ENCODE measurements at regions not wholly inside any gene's neighbourhood (a gene's known extent, or its start where the extent isn't known, plus 50 kb on each side); places are given as distances from the start of the nearest gene placed in this dataset.

GRCh38 chr1:38551318-38552307, 308.0 kb downstream of the RRAGC start:
- DNase-seq (ENCODE audit: low spot score) (no peak), ATAC-seq (no peak)
- Histone ChIP-seq H3K4me2 (no peak overlapping the region), H3K4me3 (no peak overlapping the region), H3K27ac (ENCODE audit: low read depth) (no peak overlapping the region), H3K36me3 (ENCODE audit: insufficient read depth) (no peaks in the 10 kb centered on the region), H2AFZ (no peak overlapping the region), H3K27me3 (ENCODE audit: insufficient read depth) (no peaks in the 10 kb centered on the region), H4K20me1 (replicated peaks; ENCODE audit: insufficient read depth) (no peaks in the 10 kb centered on the region), H3K9me2 (ENCODE audit: insufficient read depth) (peaks cover 6% of the 10 kb centered on the region; the same call in 1 of the 2 replicates), H3K4me1 (ENCODE audit: insufficient read depth) (no peaks in the 10 kb centered on the region), H3F3A (replicated peaks; ENCODE audit: low read depth) (no peaks in the 10 kb centered on the region), H3K79me2 (replicated peaks; ENCODE audit: insufficient read depth) (no peaks in the 10 kb centered on the region)
- TF ChIP-seq ETS1 (IDR thresholded peaks at IDR 0.05), result no peak
- TF ChIP-seq NANOG (IDR thresholded peaks at IDR 0.05; ENCODE audit: borderline replicate concordance), result no peak
- no peak for TF ChIP-seq JUNB (IDR thresholded peaks at IDR 0.05; ENCODE audit: unreplicated experiment)
- no peak for TF ChIP-seq ZNF331 (CRISPR knock-in tag; IDR thresholded peaks at IDR 0.05; ENCODE audit: low read depth)
- TF ChIP-seq EZH2 (IDR thresholded peaks at IDR 0.05; ENCODE audit: low read depth, unreplicated experiment), result no peak
- no peak for TF ChIP-seq EZH2phosphoT487 (IDR thresholded peaks at IDR 0.05; ENCODE audit: unreplicated experiment)
- TF ChIP-seq REST (IDR thresholded peaks at IDR 0.05; ENCODE audit: unreplicated experiment), result no peak
- no peak for TF ChIP-seq ZNF114 (CRISPR knock-in tag; IDR thresholded peaks at IDR 0.05)
- TF ChIP-seq STAT1 (IDR thresholded peaks at IDR 0.05; ENCODE audit: unreplicated experiment), result no peak
- TF ChIP-seq ZNF462 (CRISPR knock-in tag; IDR thresholded peaks at IDR 0.05), result no peak
- no peak for TF ChIP-seq CREB1 (CRISPR knock-in tag; IDR thresholded peaks at IDR 0.05; ENCODE audit: low read depth)
- no peak for TF ChIP-seq CTCF (conservative IDR thresholded peaks at IDR 0.05; ENCODE audit: low read depth in 2 of 2)
- TF ChIP-seq POLR2AphosphoS5 (IDR thresholded peaks at IDR 0.05; ENCODE audit: low read depth), result no peak
- no peaks in the 10 kb centered on the region for H3K9me3 Mint-ChIP-seq
- H3K27me3 Mint-ChIP-seq (ENCODE audit: insufficient read depth, low read depth, poor library complexity), result peaks cover 4% of the 10 kb centered on the region
- peaks cover 6% of the 10 kb centered on the region for H3K4me1 Mint-ChIP-seq
- no peaks in the 10 kb centered on the region for H3K36me3 Mint-ChIP-seq (ENCODE audit: low read depth)
- H3K4me3 Mint-ChIP-seq, result no peak overlapping the region
- no peak overlapping the region for H3K27ac Mint-ChIP-seq

Data from GM23338 (cell line).